BE2C (cell line): ENCODE measurements at regions not wholly inside any gene's neighbourhood (a gene's known extent, or its start where the extent isn't known, plus 50 kb on each side); places are given as distances from the start of the nearest gene placed in this dataset.

Experiments used
- DNase-seq: peaks from one replicate; pipeline ENCODE4 v3.0.0-alpha.2; 2020
- H3K27me3 ChIP-seq: fragments of 250-450 bp; sonication (Bioruptor Pico); 2 replicates; pipeline ENCODE4 v1.5.1; 2020; ENCODE audit warnings: mild to moderate bottlenecking
- H3K36me3 ChIP-seq: fragments of 250-450 bp; sonication (Bioruptor Pico); 2 replicates; pipeline ENCODE4 v1.5.1; 2020; ENCODE audit warnings: mild to moderate bottlenecking
- H3K4me1 ChIP-seq: fragments of 250-450 bp; sonication (Bioruptor Pico); 2 replicates; pipeline ENCODE4 v1.5.1; 2020
- H3K4me3 ChIP-seq: 2 replicates; pipeline ENCODE4 v1.5.1; 2011; ENCODE audit warnings: low read depth, low read length
- H3K9me3 ChIP-seq: fragments of 250-450 bp; sonication (Bioruptor Pico); 2 replicates; pipeline ENCODE4 v1.5.1; 2020
- CTCF ChIP-seq: IDR thresholded peaks from 2 replicates; pipeline ENCODE4 v1.5.1; 2012; ENCODE audit warnings: mild to moderate bottlenecking, low read depth, low read length

- H3K9me3 ChIP-seq = no peaks in the 10 kb centered on the region
- H3K27me3 ChIP-seq = no peaks in the 10 kb centered on the region
- TF ChIP-seq CTCF = no peak
- DNase-seq = no peak
- H3K4me1 ChIP-seq = no peaks in the 10 kb centered on the region; the same call in 1 of the 2 replicates
- H3K4me3 ChIP-seq = no peak overlapping the region
- H3K36me3 ChIP-seq = no peaks in the 10 kb centered on the region
Observed at GRCh38 chr11:112513417-112513816, 252.8 kb upstream of the PLET1 start.

GRCh38 chr11:112514011-112514740, 253.5 kb upstream of the PLET1 start:
- Histone ChIP-seq H3K9me3 (no peaks in the 10 kb centered on the region), H3K4me1 (no peaks in the 10 kb centered on the region; the same call in 1 of the 2 replicates), H3K36me3 (no peaks in the 10 kb centered on the region), H3K27me3 (no peaks in the 10 kb centered on the region), H3K4me3 (no peak overlapping the region)
- no peak for TF ChIP-seq CTCF
- no peak for DNase-seq

GRCh38 chr11:112516261-112516660, 255.6 kb upstream of the PLET1 start:
- no peaks in the 10 kb centered on the region for H3K27me3 ChIP-seq
- TF ChIP-seq CTCF = no peak
- no peak for DNase-seq
- H3K4me3 ChIP-seq = no peak overlapping the region
- no peaks in the 10 kb centered on the region for H3K36me3 ChIP-seq
- no peaks in the 10 kb centered on the region; the same call in 1 of the 2 replicates for H3K4me1 ChIP-seq
- no peaks in the 10 kb centered on the region for H3K9me3 ChIP-seq

GRCh38 chr11:112516755-112517154, 256.1 kb upstream of the PLET1 start:
- no peak for DNase-seq
- H3K36me3 ChIP-seq = no peaks in the 10 kb centered on the region
- H3K4me3 ChIP-seq = no peak overlapping the region
- no peaks in the 10 kb centered on the region for H3K27me3 ChIP-seq
- no peaks in the 10 kb centered on the region; the same call in 1 of the 2 replicates for H3K4me1 ChIP-seq
- H3K9me3 ChIP-seq = no peaks in the 10 kb centered on the region
- TF ChIP-seq CTCF = no peak

- Histone ChIP-seq H3K27me3 (no peaks in the 10 kb centered on the region), H3K36me3 (no peaks in the 10 kb centered on the region), H3K4me3 (no peak overlapping the region), H3K9me3 (no peaks in the 10 kb centered on the region), H3K4me1 (no peaks in the 10 kb centered on the region)
- DNase-seq = no peak
- no peak for TF ChIP-seq CTCF
Observed at GRCh38 chr11:112518371-112518770, 257.7 kb upstream of the PLET1 start.

GRCh38 chr11:112519751-112520150, 259.1 kb upstream of the PLET1 start:
- no peak for TF ChIP-seq CTCF
- Histone ChIP-seq H3K9me3 (no peaks in the 10 kb centered on the region), H3K4me1 (no peaks in the 10 kb centered on the region; the same call in 1 of the 2 replicates), H3K36me3 (no peaks in the 10 kb centered on the region), H3K27me3 (no peaks in the 10 kb centered on the region), H3K4me3 (no peak overlapping the region)
- DNase-seq = no peak
